ENCODE measurements at regions not wholly inside any gene's neighbourhood (a gene's known extent, or its start where the extent isn't known, plus 50 kb on each side); places are given as distances from the start of the nearest gene placed in this dataset.
"Not testable (repeated sequence)": the region's sequence is repeated elsewhere in the genome, so short reads cannot be mapped to it uniquely, and the experiment has no call there.

DNA sequence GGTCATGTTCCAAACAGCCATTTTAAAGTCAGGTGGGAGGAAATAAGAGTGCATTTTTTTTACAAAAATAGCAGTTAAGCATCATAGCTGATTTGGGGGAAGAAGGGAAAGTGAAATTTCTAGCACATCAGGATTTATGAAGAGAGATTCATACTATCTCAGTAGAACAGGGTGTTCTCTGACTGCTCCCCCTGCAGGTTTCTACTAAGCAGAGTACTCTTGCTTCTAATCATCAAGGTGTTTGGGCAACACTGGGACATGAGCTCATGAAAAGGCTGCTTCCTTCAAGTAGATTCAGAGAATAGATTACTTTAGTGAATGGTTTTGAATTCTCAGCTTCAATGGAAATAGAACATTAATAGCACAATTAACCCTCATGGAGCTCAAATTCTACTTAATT is 591.4 kb upstream of the PCDH10 start:
- peak; percentile 1 for DNase-seq

DNA sequence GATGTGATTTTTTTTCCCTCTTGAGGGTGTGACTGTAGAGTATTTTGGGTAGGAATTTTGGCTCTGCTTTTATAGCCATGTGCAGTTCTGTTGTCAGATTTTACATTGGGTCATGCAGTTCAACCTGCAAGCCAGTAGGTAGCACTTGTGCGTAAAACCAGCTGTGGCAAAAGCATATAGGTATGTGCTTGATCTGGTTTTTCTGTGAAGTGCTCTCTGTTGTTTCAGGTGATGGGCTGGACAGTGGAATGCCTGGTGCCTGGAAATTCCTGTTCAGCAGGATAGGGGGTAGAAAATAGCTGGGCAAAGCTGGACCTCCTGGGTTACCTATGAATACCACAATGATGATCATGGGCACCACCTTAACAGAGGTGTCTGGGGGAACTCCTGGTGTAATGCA is 584.2 kb upstream of the PCDH10 start:
- DNase-seq = no peak

DNA sequence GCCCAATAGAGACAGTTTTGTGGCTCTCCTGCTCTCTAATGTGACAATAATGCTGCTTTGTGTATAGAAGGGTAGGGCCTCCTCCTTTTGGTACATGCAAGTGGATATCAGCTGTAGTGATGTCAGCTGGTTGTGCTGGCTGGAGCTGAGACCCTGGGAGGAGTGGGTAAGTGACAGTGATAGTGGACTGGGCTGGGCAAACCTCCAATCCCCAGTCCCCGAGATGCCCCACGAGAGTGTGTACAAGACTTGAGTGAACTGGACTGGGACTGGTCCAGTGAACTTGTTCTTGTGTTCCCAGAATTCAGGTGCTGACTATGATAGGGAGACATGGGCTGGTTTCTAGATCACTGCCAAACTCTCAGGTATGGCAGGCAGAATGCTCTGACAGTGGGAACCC is 583.6 kb upstream of the PCDH10 start:
- DNase-seq = no peak

DNA sequence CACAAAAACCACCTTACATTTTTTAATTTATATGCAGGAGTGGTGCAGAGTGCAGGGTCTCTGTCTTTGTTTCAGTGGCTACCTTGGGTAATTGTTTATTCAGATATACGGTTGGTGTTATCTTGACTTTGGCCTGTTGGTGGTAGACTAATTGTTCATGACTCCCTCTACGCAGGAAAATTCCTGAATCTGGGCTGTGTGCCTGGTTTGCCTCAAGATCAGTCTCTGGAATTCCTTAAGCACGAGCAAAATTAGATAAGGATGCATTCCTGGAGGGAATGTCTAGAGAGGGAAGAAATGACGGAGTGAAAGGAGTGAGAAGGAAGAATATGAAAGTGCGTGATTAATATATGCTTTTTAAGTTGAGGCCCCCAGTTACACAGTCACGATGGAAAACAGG is 576.9 kb upstream of the PCDH10 start:
- no peak for DNase-seq

DNA sequence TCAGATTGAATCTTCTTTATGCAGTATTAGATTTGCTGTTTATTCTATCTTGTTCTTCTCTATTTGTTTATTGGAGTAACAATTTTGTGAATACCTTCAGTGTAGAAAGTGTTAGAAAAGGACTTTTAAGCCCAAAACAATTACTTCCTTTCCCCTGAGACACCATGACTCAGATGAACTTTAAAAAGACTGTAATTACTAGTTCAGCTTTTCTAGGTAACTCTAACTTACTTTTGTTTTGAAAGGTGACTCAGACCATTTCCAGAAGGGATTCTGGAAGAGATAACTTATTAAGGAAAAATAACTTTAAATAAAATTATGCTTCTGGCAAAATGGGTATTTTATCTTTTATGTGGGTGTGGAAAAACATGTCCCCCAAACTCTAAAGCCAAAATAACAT is 561.5 kb upstream of the PCDH10 start:
- DNase-seq = no peak

DNA sequence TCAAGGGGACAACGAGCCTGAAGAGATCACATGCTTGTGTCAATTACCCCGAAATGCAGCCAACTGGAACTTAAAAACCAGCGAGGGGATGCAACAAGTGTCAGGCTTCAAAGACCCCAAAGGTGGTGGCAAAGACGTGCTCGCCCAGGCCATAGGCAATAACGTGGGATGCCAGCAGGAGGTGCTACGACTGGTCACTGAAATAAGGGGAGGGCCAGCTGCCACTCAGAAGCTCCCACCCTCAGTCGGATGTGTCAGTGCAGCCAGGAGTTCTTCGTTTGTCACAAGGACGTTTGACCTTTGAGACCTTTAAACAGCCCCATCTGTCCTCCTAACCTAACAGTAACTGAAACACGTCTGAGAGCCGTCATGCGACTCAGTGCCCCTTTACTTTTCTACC is 556.8 kb upstream of the PCDH10 start:
- no peak for DNase-seq

DNA sequence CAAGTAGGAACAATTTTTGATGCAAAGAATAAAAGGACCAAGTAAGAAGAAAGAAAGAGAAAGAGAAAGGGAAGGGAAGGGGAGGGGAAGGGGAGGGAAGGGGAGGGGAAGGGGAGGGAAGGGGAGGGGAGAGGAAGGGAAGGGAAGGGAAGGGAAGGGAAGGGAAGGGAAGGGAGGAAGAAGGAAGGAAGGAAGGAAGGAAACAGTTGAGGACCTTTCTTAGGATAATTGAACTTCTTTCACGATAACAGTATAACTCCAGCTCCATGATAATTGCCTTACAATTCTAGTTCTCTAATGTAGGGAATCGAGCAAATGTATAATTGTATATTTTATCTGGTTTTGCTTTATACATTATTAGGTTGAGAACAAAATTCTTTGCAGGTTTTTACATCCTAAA is 556.2 kb upstream of the PCDH10 start:
- DNase-seq = no peak

DNA sequence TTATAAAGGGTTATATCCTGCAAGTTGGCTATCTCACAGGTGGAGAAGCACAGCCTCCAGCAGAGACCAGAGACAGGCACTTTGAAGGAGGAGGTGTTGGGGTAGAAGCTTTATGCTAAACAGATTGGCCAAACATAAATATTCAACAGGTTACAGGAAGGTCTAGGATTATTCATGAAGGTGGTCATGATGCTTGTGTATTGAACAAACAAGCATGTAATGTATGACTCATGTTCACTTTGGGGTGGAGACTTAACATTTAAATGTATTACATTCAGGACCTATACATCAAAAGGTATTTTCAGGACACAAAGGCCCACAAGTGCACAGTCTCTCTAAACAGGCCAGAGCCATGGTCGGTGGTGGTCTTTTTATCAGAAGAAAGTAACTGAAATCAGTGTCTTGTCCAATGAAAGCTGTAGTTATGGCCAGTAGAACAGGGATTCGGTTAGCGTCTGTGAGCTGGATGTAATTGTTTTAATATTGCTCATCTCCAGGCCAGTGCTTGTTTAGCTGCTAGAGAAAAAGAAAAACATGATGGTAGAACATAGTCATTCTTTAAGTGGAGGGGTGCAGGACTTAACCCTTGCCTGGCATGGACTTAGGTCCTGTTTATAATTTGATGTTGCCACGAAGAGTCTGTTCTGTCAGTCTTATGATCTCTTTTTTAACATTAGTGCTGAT is 555.2 kb upstream of the PCDH10 start:
- no peak for DNase-seq

DNA sequence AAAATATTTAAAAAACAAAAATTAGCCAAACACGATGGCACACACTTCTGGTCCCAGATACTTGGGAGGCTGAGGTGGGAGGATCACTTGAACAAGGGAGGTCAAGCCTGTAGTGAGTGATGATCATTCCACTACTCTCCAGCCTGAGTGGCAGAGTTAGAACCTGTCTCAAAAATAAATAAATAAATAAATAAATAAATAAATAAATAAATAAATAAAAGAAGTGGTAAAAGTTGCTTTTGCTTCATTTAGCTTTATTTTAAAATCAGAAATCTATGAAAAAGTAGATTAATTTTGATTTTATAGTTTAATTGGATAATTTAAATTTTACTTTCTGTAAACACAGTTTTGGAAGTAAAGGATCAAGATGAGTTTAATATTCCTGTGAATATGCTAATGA is 552.9 kb upstream of the PCDH10 start:
- DNase-seq = no peak

DNA sequence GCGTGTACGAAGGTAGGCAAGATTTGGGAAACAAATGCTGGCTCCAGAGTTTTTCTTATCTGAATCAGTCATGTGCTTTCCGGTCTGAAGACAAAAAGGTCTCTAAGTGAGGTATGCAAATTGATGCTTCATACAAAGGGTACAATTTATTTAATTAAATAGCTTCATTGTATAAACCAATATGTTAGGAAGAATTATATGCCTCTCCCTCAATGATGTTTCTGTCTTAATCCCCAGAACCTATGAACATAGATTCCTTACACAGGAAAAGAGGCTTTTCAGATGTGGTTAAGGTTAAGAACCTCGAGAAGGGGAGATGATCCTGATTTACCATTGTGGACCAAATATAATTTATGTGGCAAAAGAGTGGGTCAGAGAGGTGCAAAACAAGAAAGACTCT is 543.5 kb upstream of the PCDH10 start:
- DNase-seq = no peak

DNA sequence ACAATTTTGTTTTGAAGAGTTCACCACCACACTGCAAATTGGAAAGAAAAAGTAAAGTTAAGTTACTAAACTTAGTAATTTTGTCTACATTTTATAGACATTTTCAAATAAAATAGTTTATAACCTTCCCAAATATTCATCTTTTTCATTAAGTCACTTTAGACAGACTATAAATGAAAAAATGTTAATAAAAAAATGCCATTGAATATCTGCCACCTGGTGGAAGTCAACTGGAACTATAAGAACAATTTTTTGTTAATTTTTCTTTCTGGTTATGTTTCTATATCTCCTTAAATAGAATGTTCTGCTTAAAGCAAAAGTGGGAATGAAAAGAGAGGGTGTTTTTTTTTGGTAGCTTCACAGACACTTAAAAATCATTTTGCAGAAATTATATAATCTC is 534.4 kb upstream of the PCDH10 start:
- DNase-seq = peak; percentile 15

DNA sequence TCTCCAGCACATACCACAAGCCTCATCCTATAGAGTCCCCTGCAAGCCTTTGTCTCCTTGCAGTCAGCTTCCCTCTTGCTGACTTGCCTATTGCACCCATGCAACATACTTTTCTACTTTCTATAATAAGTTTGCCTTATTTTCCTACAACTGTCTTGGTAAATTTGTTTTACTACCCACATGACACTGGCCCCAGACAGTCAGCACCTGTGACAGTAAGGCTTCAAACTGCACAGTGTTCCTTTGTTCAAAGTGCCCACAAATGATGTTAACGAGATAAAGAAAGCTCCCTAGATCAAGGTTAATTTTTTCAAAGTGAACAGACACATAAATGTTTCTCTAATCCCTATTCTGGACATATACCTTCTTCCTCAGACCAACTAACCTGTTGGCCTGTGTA is 529.1 kb upstream of the PCDH10 start:
- no peak for DNase-seq

DNA sequence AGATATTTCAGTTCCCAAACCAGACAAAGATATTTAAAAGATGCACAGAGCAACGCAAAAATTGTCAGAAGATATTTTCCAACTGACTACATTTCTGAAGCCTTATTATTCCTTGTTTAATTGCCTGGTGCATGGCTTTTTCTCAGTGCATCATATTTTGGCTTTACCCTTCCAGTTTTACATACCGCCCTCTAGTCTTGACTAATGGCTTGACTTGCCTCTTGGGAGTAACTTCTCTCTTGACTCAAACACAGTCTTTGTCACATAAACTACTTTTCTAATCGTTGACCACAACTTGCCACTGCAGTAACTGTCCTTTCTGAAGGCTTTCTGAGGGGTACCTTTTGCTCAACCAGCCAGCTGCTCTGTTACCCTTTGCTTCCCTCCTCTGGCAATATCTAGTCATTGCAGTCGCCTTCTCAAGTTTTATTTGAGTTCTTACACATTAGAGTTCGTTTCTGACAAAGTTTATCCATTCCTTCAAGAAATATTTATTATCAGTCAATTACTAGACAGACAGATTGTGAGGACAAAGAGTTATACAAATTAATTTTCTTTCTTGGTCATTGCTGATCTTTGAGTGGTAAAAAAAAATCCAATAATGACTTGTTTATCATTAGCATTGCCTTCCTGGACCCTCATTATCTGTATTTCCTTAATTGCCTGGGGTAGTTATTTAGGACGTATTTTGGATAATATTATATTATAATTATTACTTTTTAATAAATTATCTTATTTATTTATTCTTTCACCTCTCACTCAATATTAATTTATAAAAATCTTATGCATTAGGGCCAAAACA is 506.9 kb upstream of the PCDH10 start:
- peak; percentile 66 for DNase-seq

DNA sequence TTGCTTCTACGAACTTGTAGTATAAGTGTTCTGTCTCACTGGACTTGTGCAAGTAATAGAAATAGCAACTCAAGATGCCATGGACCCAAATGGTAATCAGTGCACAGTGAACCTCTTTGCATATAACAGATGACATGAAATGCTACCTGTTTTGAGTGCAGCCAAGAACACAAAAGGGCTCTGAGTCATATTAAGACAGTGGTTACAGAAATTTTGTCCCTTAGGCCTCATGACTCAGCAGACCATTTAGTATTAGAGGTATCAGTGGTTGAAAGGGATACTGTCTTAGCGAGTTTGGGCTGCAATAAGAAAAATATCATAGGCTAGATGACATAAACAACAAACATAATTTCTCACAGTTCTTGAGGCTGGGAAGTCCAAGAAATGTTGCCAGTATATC is 502.9 kb upstream of the PCDH10 start:
- no peak for DNase-seq

DNA sequence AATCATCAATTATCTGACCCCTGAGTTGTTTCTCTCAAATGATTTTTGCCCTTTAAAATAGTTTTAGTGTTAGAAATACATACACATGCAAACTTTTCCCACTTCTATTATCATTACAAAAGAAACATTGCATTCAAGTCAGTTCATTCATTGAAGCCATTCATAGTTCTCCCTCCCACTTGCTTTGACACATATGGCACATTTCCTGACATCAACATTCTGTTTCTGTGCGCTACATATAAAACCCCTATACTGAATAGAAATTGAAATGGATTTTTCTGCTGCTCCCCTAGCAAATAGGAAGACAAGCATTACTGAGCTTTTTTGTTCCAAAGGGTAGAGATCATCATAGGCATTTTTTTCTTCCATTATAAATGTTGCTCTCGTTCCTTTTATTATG is 497.9 kb upstream of the PCDH10 start:
- no peak for DNase-seq

DNA sequence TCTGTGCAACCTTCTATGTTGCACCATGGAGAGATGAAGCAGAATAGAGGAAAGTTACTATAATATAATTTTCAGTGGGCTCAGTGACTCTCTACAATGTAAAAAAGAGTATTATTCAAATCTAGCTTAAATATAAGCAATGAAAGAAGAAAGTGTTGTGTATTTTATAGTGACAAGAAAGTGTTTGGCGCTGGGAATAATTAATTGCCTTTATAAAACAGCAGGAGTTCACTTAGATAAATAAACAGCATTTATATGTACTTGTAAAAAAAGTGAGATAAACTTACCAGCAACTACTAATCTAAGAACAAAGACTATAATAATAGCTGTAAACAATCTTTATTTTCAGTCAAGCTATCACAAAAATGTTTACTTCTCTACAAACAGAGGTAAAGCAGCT is 488.9 kb upstream of the PCDH10 start:
- no peak for DNase-seq

DNA sequence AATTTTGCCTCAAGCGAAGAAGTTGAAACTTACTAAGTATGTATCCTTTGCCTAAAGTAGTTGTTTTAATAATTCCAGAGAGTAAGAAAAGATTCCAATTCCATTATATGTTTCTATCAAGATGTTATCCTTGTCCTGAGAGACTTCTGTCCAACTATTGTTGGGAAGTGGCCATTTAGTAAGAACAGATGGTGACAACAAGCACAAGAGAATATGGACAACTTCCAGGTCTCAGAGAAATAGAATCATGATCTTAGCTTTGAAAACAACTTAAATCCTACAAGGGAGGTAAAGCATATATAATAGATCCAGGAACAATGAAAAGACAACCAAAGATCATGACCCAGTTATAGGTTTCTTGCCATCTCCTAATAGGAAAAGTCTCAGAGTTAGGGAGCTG is 486.6 kb upstream of the PCDH10 start:
- no peak for DNase-seq

DNA sequence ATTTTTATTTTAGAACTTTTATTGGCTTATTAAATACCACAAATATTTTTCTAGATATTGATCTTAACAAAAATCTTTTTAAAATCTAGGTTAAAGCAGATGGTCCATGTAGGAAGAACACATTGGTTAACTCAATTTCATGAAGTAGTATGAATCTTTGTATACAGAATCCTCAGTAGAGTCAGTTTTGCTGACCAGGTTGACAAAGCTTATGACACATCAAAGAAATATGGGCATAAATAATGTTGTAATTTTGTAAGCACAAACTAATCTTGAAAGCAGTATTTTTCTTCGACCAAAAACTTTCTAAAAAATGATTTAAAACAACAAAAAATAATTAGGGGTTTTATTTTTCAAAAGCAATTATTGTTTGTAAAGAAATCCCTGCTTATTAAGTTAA is 479.3 kb upstream of the PCDH10 start:
- DNase-seq = no peak

DNA sequence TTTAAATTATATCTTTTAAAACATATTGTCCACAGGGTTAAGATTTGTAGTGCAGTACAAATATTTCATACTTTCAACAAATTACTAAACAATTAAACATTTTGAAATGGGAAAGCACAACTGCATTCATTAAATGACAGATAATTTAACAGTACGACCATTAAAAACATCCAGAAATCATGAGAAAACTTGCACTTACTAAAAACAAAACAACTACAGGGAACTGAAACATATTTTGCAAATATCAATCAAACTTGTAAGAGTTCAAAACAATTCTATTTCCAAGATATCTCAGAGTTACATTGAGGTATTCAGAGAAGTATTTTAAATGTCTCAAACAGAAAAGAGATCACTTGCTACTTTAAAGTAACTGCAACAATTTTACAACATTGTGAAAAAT is 478.5 kb upstream of the PCDH10 start:
- no peak for DNase-seq

DNA sequence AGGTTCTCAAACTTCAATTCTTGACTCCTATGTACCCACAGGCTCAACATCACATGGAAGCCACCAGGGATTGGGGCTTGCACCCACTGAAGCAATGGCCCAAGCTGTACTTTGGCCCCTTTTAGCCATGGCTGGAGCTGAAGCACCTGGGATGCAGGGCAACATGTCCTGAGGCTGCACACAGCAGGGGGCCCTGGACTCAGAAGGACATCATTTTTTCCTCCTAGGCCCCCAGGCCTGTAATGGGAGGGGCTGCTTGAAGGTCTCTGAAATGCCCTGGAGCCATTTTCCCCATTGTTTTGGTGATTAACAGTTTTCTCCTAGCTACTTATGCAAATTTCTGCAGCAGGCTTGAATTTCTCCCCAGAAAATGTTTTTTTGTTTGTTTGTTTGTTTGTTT is 465.1 kb upstream of the PCDH10 start:
- DNase-seq = no peak

DNA sequence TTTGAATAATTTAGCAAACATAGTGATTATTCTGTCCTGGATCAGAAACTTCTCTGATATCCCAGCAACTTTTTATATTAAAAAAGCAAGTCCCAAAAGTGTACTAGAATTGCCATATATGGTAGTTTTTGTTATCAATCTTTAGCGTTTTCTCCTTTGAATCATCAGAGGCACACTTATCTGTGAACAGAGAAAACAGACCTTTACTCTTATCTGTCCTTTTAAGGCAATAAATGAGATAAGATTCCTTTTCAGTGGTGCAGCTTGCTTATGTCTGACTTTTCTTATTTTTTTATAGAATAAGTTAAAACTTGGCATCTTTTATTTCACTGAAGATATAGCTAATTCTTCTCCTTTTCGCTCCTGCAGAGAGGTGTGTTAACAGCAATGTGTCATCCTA is 458.1 kb upstream of the PCDH10 start:
- no peak for DNase-seq

DNA sequence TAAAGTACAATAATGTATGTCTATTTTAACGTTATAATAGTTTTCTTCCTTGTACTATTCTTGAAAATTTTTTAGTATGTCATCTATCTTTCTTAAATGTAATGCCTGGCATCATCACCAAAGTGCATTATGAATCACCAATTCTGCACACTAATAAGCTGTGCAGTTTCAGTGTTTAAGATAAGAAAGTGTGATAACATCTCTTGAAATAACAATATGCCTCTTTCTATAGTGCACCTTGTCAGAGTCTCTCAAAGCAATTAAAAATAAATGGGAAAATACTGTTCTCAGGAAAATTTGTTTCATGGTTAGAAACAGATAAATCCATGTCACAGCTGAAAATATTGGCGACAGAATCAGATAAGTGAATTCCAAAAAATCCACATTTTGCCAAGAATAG is 457.4 kb upstream of the PCDH10 start:
- DNase-seq = no peak

DNA sequence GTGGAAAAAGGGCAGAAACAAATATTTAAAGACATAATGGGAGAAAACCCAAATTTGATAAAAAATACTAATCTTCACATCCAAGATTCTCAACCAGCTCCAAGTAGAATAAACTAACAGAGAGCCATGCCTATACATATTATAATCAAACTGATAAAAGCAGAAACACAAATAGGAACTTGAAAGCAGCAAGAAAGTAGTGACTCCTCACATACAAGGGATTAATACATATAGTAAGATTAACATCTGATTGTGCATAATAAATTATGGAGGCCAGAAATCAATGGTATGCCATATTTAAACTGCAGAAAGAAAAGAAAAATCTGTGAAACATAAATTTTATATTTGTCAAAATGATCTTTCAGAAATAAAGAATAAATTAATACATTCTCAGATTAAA is 454.3 kb upstream of the PCDH10 start:
- no peak for DNase-seq

DNA sequence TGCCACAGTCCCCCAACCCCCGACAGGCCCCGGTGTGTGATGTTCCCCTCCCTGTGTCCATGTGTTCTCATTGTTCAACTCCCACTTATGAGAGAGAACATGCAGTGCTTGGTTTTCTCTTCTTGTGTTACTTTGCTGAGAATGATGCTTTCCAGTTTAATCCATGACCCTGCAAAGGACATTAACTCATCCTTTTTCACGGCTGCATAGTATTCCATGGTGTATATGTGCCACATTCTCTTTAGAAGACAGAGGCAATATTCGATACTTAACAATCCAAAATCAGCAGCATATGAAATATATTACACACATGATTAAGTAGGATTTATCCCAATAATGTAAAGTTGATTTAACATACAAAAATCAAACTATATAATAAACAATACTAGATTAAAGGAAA is 451.6 kb upstream of the PCDH10 start:
- DNase-seq = not testable (repeated sequence)

DNA sequence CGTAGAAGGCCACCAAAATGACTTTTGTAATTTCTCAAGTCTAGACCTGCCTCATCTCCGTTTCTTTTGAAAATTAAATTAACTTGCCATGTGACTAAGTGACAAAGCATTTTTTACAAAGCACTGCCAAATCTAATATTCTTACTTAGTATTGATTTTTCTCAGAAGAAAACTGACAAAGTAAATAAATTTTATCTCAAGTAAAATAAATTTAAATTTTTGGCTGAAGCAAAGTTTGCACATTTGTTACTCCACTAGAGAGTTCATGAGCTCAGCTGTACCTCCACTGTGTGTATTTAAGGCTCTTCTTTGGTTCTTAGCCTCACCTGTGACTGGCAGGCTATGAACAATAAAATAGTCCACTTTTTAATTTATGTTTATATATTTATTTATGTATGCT is 441.1 kb upstream of the PCDH10 start:
- DNase-seq = no peak
